Tibial nerve (tissue), 4 donors: ENCODE measurements at regions not wholly inside any gene's neighbourhood (a gene's known extent, or its start where the extent isn't known, plus 50 kb on each side); places are given as distances from the start of the nearest gene placed in this dataset.

Experiments used
- DNase-seq, 2 donors: peaks; one replicate each; pipeline ENCODE4 v3.0.0-alpha.2; 2019; ENCODE audit warnings: low spot score in 2 of 2
- H3K27ac ChIP-seq, 4 donors: fragments of 200-600 bp; sonication (generic) in 3 of 4; one replicate each; pipeline ENCODE4 v1.5.1; 2017 to 2019; ENCODE audit warnings: mild to moderate bottlenecking in 1 of 4
- H3K27me3 ChIP-seq, 2 donors: fragments of 200-600 bp; sonication (generic) in 1 of 2; one replicate each; pipeline versions ENCODE4 v1.5.1 to v1.6.0; 2017 to 2019
- H3K36me3 ChIP-seq, 3 donors: fragments of 200-600 bp; sonication (generic); one replicate each; pipeline ENCODE4 v1.5.1; 2018 to 2019
- H3K4me1 ChIP-seq, 4 donors: fragments of 200-600 bp; sonication (generic) in 3 of 4; one replicate each; pipeline ENCODE4 v1.5.1; 2017 to 2019
- H3K4me3 ChIP-seq, 4 donors: fragments of 200-600 bp; sonication (generic) in 3 of 4; one replicate each; pipeline ENCODE4 v1.5.1; 2017 to 2019; ENCODE audit warnings: mild to moderate bottlenecking in 1 of 4, moderate library complexity in 1 of 4
- H3K9me3 ChIP-seq, 4 donors: fragments of 200-600 bp; sonication (generic) in 3 of 4; one replicate each; pipeline ENCODE4 v1.5.1; 2017 to 2019
- EP300 ChIP-seq, 2 donors: sonication (generic); formaldehyde crosslinking; IDR thresholded peaks; one replicate each; pipeline ENCODE4 v1.6.1; 2017; ENCODE audit warnings: antibody characterized with exemption in 2 of 2, mild to moderate bottlenecking in 1 of 2
- POLR2A ChIP-seq, 2 donors: fragments of 450-650 bp; IDR thresholded peaks; one replicate each; pipeline ENCODE4 v1.6.1; 2017; ENCODE audit warnings: antibody characterized with exemption in 2 of 2, mild to moderate bottlenecking in 2 of 2, moderate library complexity in 2 of 2
- WGBS, 2 donors: methylation state at CpG; one replicate each; pipeline ENCODE4 v1.1.5; 2018; 5-methylcytosine and 5-hydroxymethylcytosine counted together
- TF ChIP-seq, protein P1 (sequence below), 5 experiments: fragments of 200-600 bp in 3 of 5; fragments of 450-650 bp in 2 of 5; sonication (generic) in 3 of 5; IDR thresholded peaks; one replicate each; pipeline ENCODE4 v1.5.1; 2016 to 2019; ENCODE audit warnings: antibody characterized with exemption in 5 of 5, mild to moderate bottlenecking in 3 of 5, moderate library complexity in 2 of 5

DNA sequence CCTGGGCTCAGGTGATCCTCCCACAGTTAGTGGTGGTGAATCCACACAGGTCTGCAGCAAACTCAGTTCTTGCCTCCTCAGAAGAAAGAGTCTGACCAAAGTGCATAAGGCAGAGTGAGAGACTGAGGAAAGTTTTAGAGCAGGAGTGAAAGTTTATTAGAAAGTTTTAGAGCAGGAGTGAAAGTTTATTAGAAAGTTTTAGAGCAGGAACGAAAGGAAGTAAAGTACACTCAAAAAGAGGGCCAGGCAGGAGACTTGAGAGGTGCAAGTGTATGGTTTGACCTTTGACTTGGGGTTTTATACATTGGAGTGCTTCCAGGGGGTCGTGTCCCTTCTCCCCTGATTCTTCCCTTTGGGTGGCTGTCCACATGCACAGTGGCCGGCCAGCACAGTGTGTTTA is 84.2 kb downstream of the LSM3 start:
- no peak for DNase-seq
- no peaks in the 10 kb centered on the region for H3K36me3 ChIP-seq
- no peak overlapping the region for H3K4me3 ChIP-seq
- peaks cover 0 to 9% (median 0%) of the 10 kb centered on the region in 4 donors for H3K4me1 ChIP-seq
- peaks cover 0 to 2% of the 10 kb centered on the region in 2 donors for H3K27me3 ChIP-seq
- no peak overlapping the region for H3K27ac ChIP-seq
- WGBS, 2 donors, result 68 to 73% methylated on average over 3 of the region's 3 CpGs
- TF ChIP-seq, protein P1, sequence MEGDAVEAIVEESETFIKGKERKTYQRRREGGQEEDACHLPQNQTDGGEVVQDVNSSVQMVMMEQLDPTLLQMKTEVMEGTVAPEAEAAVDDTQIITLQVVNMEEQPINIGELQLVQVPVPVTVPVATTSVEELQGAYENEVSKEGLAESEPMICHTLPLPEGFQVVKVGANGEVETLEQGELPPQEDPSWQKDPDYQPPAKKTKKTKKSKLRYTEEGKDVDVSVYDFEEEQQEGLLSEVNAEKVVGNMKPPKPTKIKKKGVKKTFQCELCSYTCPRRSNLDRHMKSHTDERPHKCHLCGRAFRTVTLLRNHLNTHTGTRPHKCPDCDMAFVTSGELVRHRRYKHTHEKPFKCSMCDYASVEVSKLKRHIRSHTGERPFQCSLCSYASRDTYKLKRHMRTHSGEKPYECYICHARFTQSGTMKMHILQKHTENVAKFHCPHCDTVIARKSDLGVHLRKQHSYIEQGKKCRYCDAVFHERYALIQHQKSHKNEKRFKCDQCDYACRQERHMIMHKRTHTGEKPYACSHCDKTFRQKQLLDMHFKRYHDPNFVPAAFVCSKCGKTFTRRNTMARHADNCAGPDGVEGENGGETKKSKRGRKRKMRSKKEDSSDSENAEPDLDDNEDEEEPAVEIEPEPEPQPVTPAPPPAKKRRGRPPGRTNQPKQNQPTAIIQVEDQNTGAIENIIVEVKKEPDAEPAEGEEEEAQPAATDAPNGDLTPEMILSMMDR (IDR thresholded peaks at IDR 0.05), result no peak
- TF ChIP-seq POLR2A (IDR thresholded peaks at IDR 0.05) (no peak), EP300 (IDR thresholded peaks at IDR 0.05) (no peak)
- peaks cover 0 to 3% (median 0%) of the 10 kb centered on the region in 4 donors for H3K9me3 ChIP-seq

DNA sequence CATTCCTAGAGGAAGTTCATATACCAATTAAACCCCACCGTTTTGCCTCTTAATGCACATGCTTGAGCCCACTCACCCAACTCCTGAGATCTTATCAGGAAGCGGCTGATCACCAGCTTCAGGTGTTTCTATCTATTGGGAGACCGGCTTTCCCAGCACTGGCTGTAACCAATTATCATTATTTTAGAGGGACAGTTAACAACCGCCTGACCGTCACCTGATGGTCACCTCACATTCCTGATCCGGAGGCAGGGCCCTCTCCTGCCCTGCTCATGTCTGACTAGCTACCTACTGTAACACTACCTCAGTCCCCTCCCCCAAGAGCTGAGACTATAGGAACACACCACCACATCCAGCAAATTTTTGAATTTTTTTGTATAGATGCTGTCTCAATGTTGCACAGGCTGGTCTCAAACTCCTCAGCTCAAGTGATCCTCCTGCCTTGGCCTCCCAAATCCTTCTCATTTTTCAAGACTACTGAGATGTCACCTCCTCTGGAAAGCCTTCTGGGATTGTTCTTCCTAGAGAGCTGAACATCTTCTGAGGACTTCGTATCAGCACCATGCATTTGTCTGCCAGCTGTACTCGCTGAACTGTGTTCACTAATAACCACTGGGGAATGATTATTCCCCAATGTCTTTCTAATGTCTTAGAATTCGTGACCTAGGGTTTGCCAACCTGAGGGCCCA is 84.8 kb downstream of the LSM3 start:
- 90 to 91% methylated on average over 9 of the region's 9 CpGs for WGBS, 2 donors
- TF ChIP-seq, protein P1 (IDR thresholded peaks at IDR 0.05), result no peak
- TF ChIP-seq POLR2A (IDR thresholded peaks at IDR 0.05) (no peak), EP300 (IDR thresholded peaks at IDR 0.05) (no peak)
- no peak overlapping the region for H3K4me3 ChIP-seq

DNA sequence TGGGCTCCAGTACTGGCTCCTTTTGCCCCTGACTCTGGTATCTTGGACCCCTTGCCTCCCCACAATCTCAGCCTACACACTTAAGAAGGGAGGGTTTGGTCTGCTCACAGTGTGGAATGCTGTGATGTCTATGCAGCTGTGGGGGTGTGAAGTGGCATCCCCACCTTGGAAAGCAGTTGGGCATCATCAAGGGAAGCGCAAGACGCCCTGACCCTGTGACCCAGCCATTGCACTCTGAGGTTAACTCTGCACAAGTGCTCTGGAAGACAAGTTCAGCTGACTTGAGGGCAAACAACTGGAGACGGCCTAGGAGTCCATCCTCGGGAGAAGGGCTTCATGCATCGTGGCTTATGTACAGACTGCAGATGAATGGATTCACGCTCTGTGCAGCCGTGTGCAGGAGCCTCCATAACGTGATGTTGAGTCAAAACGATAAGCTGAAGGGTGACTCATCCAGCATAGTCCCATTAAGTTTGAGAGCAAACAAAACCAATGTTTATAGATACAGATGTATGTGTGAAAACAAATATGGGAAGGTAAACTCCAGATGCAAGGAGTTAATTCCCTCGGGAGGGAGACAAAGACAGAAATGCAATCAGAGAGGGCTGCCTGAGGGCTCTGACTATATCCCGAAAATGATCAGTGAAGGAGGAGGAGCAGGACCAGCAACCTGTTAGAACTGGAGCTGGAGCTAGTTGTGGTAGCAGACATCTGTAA is 86.8 kb downstream of the LSM3 start:
- peaks cover 0 to 2% of the 10 kb centered on the region in 2 donors for H3K27me3 ChIP-seq
- TF ChIP-seq, protein P1 (IDR thresholded peaks at IDR 0.05), result no peak
- WGBS, 2 donors, result 75 to 88% methylated on average over 11 of the region's 11 CpGs

More for the DNA sequence above, 84.8 kb downstream of the LSM3 start:
- H3K27ac ChIP-seq, result no peak overlapping the region
- H3K4me1 ChIP-seq, result peaks cover 0 to 9% (median 0%) of the 10 kb centered on the region in 4 donors
- H3K27me3 ChIP-seq, result peaks cover 0 to 2% of the 10 kb centered on the region in 2 donors
- no peak for DNase-seq
- H3K36me3 ChIP-seq, result no peaks in the 10 kb centered on the region
- H3K9me3 ChIP-seq, result peaks cover 0 to 3% (median 0%) of the 10 kb centered on the region in 4 donors

DNA sequence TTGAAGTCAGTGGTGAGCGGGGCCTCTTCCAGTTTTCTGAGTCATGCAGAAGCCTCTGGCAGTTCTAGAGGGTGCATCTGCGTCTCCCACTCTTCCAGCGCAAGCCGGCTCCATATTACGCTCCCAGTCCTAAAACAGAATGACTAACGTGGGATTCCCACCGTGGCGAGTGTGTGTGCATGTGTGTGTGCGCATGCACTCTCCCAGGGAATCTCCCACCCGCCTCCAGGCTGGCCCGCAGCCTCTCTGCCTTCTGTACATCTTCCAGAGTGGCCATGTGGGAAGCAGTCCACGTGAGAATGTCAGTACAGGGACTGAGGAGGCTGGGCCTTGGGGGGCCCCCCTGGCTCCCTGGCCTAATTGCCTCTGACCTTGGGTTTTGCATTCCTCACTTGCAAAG is 87.7 kb downstream of the LSM3 start:
- TF ChIP-seq, protein P1 (IDR thresholded peaks at IDR 0.05), result no peak
- no peak for TF ChIP-seq POLR2A (IDR thresholded peaks at IDR 0.05)
- no peak for TF ChIP-seq EP300 (IDR thresholded peaks at IDR 0.05)
- WGBS, 2 donors, result 38 to 60% methylated on average over 12 of the region's 12 CpGs
- H3K4me3 ChIP-seq, result no peak overlapping the region
- no peak overlapping the region for H3K27ac ChIP-seq
- no peak for DNase-seq
- H3K9me3 ChIP-seq, result peaks cover 0 to 7% (median 0%) of the 10 kb centered on the region in 4 donors
- peaks cover 0 to under 1% of the 10 kb centered on the region in 2 donors for H3K27me3 ChIP-seq
- peaks cover 0 to 2% (median 0%) of the 10 kb centered on the region in 4 donors for H3K4me1 ChIP-seq
- H3K36me3 ChIP-seq, result no peaks in the 10 kb centered on the region

More for the DNA sequence above, 86.8 kb downstream of the LSM3 start:
- no peak overlapping the region for H3K27ac ChIP-seq
- H3K4me1 ChIP-seq, result peaks cover 0 to 9% (median 0%) of the 10 kb centered on the region in 4 donors
- no peaks in the 10 kb centered on the region for H3K36me3 ChIP-seq
- no peak for DNase-seq
- peaks cover 0 to 7% (median 0%) of the 10 kb centered on the region in 4 donors for H3K9me3 ChIP-seq
- no peak overlapping the region for H3K4me3 ChIP-seq

DNA sequence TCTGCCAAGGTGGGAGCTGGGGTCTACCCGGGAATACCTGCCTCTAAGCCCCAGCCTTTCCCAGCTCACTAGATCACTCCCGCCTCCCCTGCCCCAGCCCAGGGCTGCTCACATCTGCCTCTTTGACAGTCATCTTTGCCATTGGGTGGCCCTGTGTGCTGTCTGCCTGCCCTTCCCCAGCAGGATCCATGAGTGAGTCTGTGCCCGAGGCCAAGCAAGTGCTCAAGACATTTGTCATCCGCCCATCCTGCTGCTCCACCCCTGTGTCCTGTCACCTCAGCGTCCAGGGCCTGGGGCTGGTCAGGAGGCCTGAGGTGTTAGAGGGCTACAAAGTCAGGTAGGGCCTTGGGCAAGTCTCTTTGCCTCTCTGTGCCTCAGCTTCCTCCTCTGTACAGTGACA is 89.4 kb downstream of the LSM3 start:
- no peaks in the 10 kb centered on the region for H3K27me3 ChIP-seq
- H3K36me3 ChIP-seq, result no peaks in the 10 kb centered on the region
- no peak overlapping the region for H3K27ac ChIP-seq
- no peak for DNase-seq
- H3K9me3 ChIP-seq, result peaks cover 0 to 6% (median 0%) of the 10 kb centered on the region in 4 donors
- no peaks in the 10 kb centered on the region for H3K4me1 ChIP-seq
- no peak for TF ChIP-seq EP300 (IDR thresholded peaks at IDR 0.05)
- TF ChIP-seq POLR2A (IDR thresholded peaks at IDR 0.05), result no peak
- TF ChIP-seq, protein P1 (IDR thresholded peaks at IDR 0.05), result no peak
- WGBS, 2 donors, result 77 to 79% methylated on average over 4 to 5 of the region's 5 CpGs
- H3K4me3 ChIP-seq, result no peak overlapping the region
